ENCODE measurements at regions not wholly inside any gene's neighbourhood (a gene's known extent, or its start where the extent isn't known, plus 50 kb on each side); places are given as distances from the start of the nearest gene placed in this dataset.

GRCh38 chr13:95391362-95391761 lies 90.1 kb upstream of the ABCC4 start (continued):
- no peak for TF ChIP-seq TAF7 (optimal IDR thresholded peaks at IDR 0.05; ENCODE audit: borderline replicate concordance, low read depth, low read length)

Data from H1 (cell line).